Neural cell (in vitro differentiated cells): ENCODE measurements at regions not wholly inside any gene's neighbourhood (a gene's known extent, or its start where the extent isn't known, plus 50 kb on each side); places are given as distances from the start of the nearest gene placed in this dataset.

ENCODE experiments used
- H2AFZ ChIP-seq: fragments of 200-600, 300-800 bp; sonication (generic), shearing (Covaris generic); 2 replicates; pipeline ENCODE4 v1.6.0; 2014; ENCODE audit warnings: low read depth, mild to moderate bottlenecking, antibody characterized with exemption, low read length, moderate library complexity
- H3F3A ChIP-seq: fragments of 200-600 bp; shearing (Covaris generic); 2 replicates; pipeline ENCODE4 v1.6.1; 2016; ENCODE audit warnings: mild to moderate bottlenecking, moderate library complexity, mixed read lengths, antibody characterized with exemption, low read length; ENCODE audit not compliant: insufficient read depth, poor library complexity, severe bottlenecking
- H3K27ac ChIP-seq: fragments of 200-600, 300-800 bp; sonication (generic), shearing (Covaris generic); 2 replicates; pipeline ENCODE4 v1.5.1; 2014; ENCODE audit warnings: mild to moderate bottlenecking, low read length, moderate library complexity
- H3K27me3 ChIP-seq: fragments of 300-800, 200-600 bp; sonication (generic), shearing (Covaris generic); 2 replicates; pipeline ENCODE4 v1.6.0; 2014; ENCODE audit warnings: mild to moderate bottlenecking, low read depth, low read length, moderate library complexity; ENCODE audit not compliant: insufficient read depth
- H3K36me3 ChIP-seq: fragments of 300-800, 200-600 bp; sonication (generic), shearing (Covaris generic); 2 replicates; pipeline ENCODE4 v1.5.1; 2014; ENCODE audit warnings: mild to moderate bottlenecking, antibody characterized with exemption, low read length, moderate library complexity; ENCODE audit not compliant: insufficient read depth
- H3K4me2 ChIP-seq: fragments of 300-800, 200-600 bp; sonication (generic), shearing (Covaris generic); 2 replicates; pipeline ENCODE4 v1.6.0; 2014; ENCODE audit warnings: mild to moderate bottlenecking, low read length
- H3K4me3 ChIP-seq: fragments of 300-800, 200-600 bp; sonication (generic), shearing (Covaris generic); 2 replicates; pipeline ENCODE4 v1.5.1; 2014; ENCODE audit warnings: mild to moderate bottlenecking, low read length, moderate library complexity
- H3K79me2 ChIP-seq: fragments of 200-600 bp; shearing (Covaris generic); replicated peaks from 2 replicates; pipeline ENCODE4 v1.6.0; 2014; ENCODE audit warnings: mild to moderate bottlenecking, low read length, moderate library complexity; ENCODE audit not compliant: insufficient read depth
- H3K9ac ChIP-seq: fragments of 300-800, 200-600 bp; sonication (generic), shearing (Covaris generic); 2 replicates; pipeline ENCODE4 v1.6.1; 2016; ENCODE audit warnings: mild to moderate bottlenecking, low read length, mixed read lengths
- H3K9me2 ChIP-seq: fragments of 200-600 bp; shearing (Covaris generic); 2 replicates; pipeline ENCODE4 v1.6.1; 2016; ENCODE audit warnings: mild to moderate bottlenecking, low read length, mixed read lengths; ENCODE audit not compliant: insufficient read depth
- H3K9me3 ChIP-seq: fragments of 200-600, 300-800 bp; sonication (generic), shearing (Covaris generic); 2 replicates; pipeline ENCODE4 v1.6.1; 2016; ENCODE audit warnings: mild to moderate bottlenecking, mixed run types, low read length, moderate library complexity, mixed read lengths
- H4K20me1 ChIP-seq: fragments of 200-600 bp; shearing (Covaris generic); 2 replicates; pipeline ENCODE4 v1.6.1; 2016; ENCODE audit warnings: mild to moderate bottlenecking, mixed run types; ENCODE audit not compliant: insufficient read depth
- CTCF ChIP-seq: fragments of 450-650 bp; IDR thresholded peaks from 2 replicates; pipeline ENCODE4 v1.5.1; 2014; ENCODE audit warnings: antibody characterized with exemption, mild to moderate bottlenecking, moderate library complexity; ENCODE audit not compliant: poor library complexity, severe bottlenecking
- EP300 ChIP-seq: fragments of 450-650 bp; conservative IDR thresholded peaks from 2 replicates; pipeline ENCODE4 v1.6.1; 2014; ENCODE audit warnings: antibody characterized with exemption, mild to moderate bottlenecking, moderate library complexity; ENCODE audit not compliant: poor library complexity, severe bottlenecking
- EZH2 ChIP-seq: fragments of 200-600, 300-800 bp; shearing (Covaris generic), sonication (generic); IDR thresholded peaks from 2 replicates; pipeline ENCODE4 v1.6.1; 2014; ENCODE audit warnings: antibody characterized with exemption, low read length, borderline replicate concordance, mild to moderate bottlenecking; ENCODE audit not compliant: insufficient read depth, poor library complexity, severe bottlenecking
- MXI1 ChIP-seq: fragments of 450-650 bp; conservative IDR thresholded peaks from 2 replicates; pipeline ENCODE4 v1.6.1; 2014; ENCODE audit warnings: antibody characterized with exemption, mild to moderate bottlenecking; ENCODE audit not compliant: poor library complexity, severe bottlenecking
- POLR2AphosphoS5 ChIP-seq: IDR thresholded peaks from 2 replicates; pipeline ENCODE4 v1.6.1; 2012
- RAD21 ChIP-seq: fragments of 450-650 bp; conservative IDR thresholded peaks from 2 replicates; pipeline ENCODE4 v1.6.1; 2014; ENCODE audit warnings: antibody characterized with exemption, mild to moderate bottlenecking, moderate library complexity
- SMC3 ChIP-seq: fragments of 450-650 bp; conservative IDR thresholded peaks from 2 replicates; pipeline ENCODE4 v1.6.1; 2014; ENCODE audit warnings: antibody characterized with exemption, mild to moderate bottlenecking, moderate library complexity; ENCODE audit not compliant: poor library complexity
- TAF1 ChIP-seq: IDR thresholded peaks from 2 replicates; pipeline ENCODE4 v1.6.1; 2012; ENCODE audit warnings: low read depth
- TF ChIP-seq, protein P1 (sequence below): IDR thresholded peaks from 2 replicates; pipeline ENCODE4 v1.6.1; 2012; ENCODE audit warnings: borderline replicate concordance

DNA sequence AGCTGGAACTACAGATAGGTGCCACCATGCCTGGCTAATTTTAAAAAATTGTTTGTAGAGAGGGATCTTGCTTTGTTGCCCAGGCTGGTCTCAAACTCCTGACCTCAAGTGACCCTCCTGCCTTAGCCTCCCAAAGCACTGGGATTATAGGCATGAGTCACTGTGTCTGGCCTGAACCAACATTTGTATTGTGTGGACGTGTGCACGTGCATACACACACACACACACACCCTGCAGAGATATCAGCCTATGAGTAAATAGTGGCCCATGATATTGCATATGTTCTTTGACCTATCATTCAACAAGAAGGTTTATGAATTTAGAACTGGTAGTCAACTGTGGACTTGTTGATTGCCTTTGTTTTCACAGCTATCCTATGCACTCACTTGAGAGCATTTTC, 161.6 kb downstream of the BAMBI start:
- H3K4me3 ChIP-seq = no peak overlapping the region
- H3K79me2 ChIP-seq = no peaks in the 10 kb centered on the region
- no peak overlapping the region for H3K27ac ChIP-seq
- H3K9me2 ChIP-seq = no peaks in the 10 kb centered on the region
- H3F3A ChIP-seq = no peaks in the 10 kb centered on the region
- H4K20me1 ChIP-seq = no peaks in the 10 kb centered on the region
- no peaks in the 10 kb centered on the region for H3K9me3 ChIP-seq
- TF ChIP-seq SMC3 (no peak), POLR2AphosphoS5 (no peak), CTCF (no peak), MXI1 (no peak), RAD21 (no peak), EP300 (no peak), TAF1 (no peak), EZH2 (no peak)
- TF ChIP-seq, protein P1, sequence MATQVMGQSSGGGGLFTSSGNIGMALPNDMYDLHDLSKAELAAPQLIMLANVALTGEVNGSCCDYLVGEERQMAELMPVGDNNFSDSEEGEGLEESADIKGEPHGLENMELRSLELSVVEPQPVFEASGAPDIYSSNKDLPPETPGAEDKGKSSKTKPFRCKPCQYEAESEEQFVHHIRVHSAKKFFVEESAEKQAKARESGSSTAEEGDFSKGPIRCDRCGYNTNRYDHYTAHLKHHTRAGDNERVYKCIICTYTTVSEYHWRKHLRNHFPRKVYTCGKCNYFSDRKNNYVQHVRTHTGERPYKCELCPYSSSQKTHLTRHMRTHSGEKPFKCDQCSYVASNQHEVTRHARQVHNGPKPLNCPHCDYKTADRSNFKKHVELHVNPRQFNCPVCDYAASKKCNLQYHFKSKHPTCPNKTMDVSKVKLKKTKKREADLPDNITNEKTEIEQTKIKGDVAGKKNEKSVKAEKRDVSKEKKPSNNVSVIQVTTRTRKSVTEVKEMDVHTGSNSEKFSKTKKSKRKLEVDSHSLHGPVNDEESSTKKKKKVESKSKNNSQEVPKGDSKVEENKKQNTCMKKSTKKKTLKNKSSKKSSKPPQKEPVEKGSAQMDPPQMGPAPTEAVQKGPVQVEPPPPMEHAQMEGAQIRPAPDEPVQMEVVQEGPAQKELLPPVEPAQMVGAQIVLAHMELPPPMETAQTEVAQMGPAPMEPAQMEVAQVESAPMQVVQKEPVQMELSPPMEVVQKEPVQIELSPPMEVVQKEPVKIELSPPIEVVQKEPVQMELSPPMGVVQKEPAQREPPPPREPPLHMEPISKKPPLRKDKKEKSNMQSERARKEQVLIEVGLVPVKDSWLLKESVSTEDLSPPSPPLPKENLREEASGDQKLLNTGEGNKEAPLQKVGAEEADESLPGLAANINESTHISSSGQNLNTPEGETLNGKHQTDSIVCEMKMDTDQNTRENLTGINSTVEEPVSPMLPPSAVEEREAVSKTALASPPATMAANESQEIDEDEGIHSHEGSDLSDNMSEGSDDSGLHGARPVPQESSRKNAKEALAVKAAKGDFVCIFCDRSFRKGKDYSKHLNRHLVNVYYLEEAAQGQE = no peak
- no peak overlapping the region for H3K9ac ChIP-seq
- H3K27me3 ChIP-seq = no peaks in the 10 kb centered on the region
- H3K4me2 ChIP-seq = no peak overlapping the region
- H3K36me3 ChIP-seq = no peaks in the 10 kb centered on the region
- no peak overlapping the region for H2AFZ ChIP-seq

GRCh38 chr10:28839600-28840007, 162.3 kb downstream of the BAMBI start:
- Histone ChIP-seq H3K36me3 (no peaks in the 10 kb centered on the region), H3F3A (no peaks in the 10 kb centered on the region), H3K27ac (no peak overlapping the region), H3K79me2 (no peaks in the 10 kb centered on the region), H3K27me3 (no peaks in the 10 kb centered on the region), H3K4me3 (no peak overlapping the region), H3K9me3 (no peaks in the 10 kb centered on the region), H3K9ac (no peak overlapping the region), H3K9me2 (no peaks in the 10 kb centered on the region), H4K20me1 (no peaks in the 10 kb centered on the region), H2AFZ (no peak overlapping the region), H3K4me2 (no peak overlapping the region)
- TF ChIP-seq MXI1 (no peak), POLR2AphosphoS5 (no peak), TAF1 (no peak), EZH2 (no peak), SMC3 (no peak), RAD21 (no peak), CTCF (no peak), EP300 (no peak)
- TF ChIP-seq, protein P1 = no peak
